ENCODE measurements at regions not wholly inside any gene's neighbourhood (a gene's known extent, or its start where the extent isn't known, plus 50 kb on each side); places are given as distances from the start of the nearest gene placed in this dataset.

DNA sequence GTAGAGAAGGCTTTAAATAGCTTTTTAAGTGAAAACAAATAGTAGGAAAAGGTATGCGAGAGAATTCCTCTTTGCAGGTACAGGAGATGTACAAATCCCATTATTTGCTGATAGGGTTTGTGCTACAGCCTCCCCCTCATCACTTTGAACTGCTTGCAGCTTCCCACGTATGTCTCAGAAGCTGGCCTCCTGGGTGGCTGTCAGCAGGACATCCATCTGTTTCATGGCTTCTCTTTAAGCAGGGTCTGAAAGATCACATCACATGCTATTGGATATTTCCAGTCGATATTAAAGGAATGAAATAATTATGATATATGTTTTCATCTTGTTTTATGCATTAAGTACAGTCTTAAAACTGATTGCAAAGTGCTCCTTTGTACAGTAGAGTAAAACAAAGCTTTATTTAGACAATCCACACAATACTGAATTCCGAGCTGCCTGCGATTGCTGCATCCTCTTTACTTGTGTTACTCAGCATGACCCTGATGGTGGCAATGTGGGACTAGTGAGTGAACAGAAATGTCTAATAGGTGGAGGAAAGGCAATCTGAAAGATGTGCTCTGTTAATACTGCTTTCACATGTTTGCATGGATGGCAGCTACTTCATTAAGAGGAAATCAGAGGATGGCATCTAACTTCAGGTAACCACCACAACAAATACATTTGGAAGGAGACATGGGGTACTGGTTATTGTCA is 930.6 kb upstream of the SEMA6D start:
- Mint-ChIP-seq H3K27ac (no peak overlapping the region), H3K4me3 (no peak overlapping the region), H3K4me1 (no peaks in the 10 kb centered on the region), H3K9me3 (no peaks in the 10 kb centered on the region), H3K27me3 (no peaks in the 10 kb centered on the region)
- ATAC-seq = no peak
- DNase-seq = no peak

DNA sequence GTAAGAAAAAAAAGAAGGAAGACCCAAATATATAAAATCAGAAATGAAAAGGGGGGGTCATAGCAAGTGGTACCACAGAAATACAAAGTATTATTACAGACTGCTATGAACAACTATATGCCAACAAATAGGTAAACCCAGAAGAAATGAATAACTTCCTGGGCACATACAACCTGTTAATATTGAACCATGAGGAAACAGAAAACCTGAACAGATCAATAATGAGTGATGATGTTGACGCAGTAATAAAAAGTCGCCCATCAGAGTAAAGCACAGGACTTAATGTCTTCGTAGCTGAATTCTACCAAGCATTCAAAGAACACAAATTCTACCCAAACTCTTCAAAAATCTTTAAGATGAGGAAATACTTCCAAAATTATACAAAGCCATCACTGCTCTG is 921.6 kb upstream of the SEMA6D start:
- Mint-ChIP-seq H3K9me3 (peaks cover 4 to 7% of the 10 kb centered on the region in 2 donors), H3K4me1 (no peaks in the 10 kb centered on the region), H3K27me3 (no peaks in the 10 kb centered on the region), H3K27ac (no peak overlapping the region), H3K4me3 (no peak overlapping the region)
- ATAC-seq (no peak), DNase-seq (no peak)

DNA sequence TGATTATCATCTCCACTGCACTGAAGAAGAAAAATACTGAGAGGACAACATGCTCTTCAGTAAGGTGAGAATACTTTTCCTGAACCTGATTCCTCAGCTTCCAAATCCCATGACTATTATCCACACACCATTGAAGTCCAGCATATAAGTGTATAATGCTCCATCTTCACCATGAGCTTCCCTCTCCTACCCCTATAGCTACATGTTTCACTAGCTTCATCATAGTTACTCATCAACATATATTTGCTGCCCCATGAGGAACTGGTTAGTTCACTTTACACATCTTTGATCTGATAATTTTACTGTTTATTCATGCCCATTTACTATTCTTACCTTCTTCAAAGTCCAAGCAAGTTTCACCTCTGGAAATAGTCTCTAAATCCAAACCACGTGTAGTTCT is 908.5 kb upstream of the SEMA6D start:
- no peak for ATAC-seq
- DNase-seq = no peak

DNA sequence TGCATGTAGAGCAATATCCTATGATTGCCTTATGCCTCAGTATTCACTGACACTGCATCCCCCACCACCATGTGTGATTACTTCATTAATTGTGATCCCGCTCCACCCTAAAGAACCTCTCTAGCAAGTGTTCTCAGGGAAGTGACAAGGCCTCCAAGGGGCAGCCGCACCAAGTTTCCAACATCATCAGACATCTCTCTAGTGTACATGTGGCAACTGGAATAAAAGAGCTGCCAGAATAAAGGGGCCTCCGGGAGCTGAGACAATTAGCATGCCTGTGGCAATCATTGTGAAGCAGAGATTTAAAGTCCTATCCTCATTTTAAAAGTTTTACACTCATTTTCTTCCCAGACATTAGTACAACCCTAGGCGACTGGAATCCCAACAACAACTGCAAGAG is 902.1 kb upstream of the SEMA6D start:
- no peak overlapping the region for H3K4me3 Mint-ChIP-seq
- no peaks in the 10 kb centered on the region for H3K27me3 Mint-ChIP-seq
- no peak for DNase-seq
- H3K9me3 Mint-ChIP-seq = peaks cover 5 to 16% of the 10 kb centered on the region in 2 donors
- H3K27ac Mint-ChIP-seq = no peak overlapping the region
- no peak for ATAC-seq
- no peaks in the 10 kb centered on the region for H3K4me1 Mint-ChIP-seq

More for the DNA sequence above, 908.5 kb upstream of the SEMA6D start:
- Mint-ChIP-seq H3K4me3 (no peak overlapping the region), H3K27ac (no peak overlapping the region), H3K4me1 (no peaks in the 10 kb centered on the region), H3K9me3 (no peaks in the 10 kb centered on the region), H3K27me3 (no peaks in the 10 kb centered on the region)

DNA sequence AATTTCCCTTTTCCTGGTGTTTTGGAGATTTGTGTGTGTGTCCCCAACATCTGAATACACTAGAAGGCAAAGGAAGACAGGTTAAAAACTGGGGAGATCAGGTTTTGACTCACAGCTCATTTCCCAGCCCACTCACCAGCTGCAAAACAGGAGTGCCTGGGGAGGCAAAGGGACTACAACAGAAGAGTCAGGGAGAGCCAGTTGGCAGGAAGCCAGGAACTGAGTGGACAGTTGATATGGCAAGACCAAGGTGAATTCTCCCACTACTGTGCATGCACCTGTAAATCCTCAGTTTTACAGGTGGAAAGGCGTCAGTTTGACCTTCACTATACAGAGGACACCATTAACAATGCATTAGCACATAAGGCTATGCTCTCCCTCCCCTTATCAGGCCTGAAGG is 901.5 kb upstream of the SEMA6D start:
- Mint-ChIP-seq H3K9me3 (peaks cover 5 to 16% of the 10 kb centered on the region in 2 donors), H3K4me3 (no peak overlapping the region), H3K4me1 (no peaks in the 10 kb centered on the region), H3K27ac (no peak overlapping the region), H3K27me3 (no peaks in the 10 kb centered on the region)
- ATAC-seq = no peak
- no peak for DNase-seq

DNA sequence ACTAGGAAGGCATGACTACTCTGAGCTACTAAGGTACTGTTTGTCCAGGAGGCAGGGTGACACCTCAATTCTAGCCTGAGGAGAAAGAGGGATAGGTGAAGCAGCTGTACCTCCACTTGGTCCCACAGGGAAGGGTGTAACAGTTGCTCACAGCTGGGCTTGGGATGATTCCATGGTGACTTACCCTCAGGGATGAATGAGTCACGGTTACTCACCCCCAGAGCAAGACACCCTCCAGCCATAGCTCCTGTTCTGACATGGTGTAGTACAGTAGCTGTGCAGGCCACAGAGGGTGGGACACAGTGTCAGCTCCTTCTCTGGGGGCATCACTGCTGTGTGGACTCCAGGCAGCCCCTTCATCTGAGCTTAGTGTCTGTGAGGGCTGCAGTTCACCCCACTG is 868.6 kb upstream of the SEMA6D start:
- Mint-ChIP-seq H3K27ac (no peak overlapping the region), H3K27me3 (no peaks in the 10 kb centered on the region), H3K9me3 (peaks cover 4 to 24% of the 10 kb centered on the region in 2 donors), H3K4me1 (no peaks in the 10 kb centered on the region), H3K4me3 (no peak overlapping the region)
- ATAC-seq = no peak
- DNase-seq = no peak

DNA sequence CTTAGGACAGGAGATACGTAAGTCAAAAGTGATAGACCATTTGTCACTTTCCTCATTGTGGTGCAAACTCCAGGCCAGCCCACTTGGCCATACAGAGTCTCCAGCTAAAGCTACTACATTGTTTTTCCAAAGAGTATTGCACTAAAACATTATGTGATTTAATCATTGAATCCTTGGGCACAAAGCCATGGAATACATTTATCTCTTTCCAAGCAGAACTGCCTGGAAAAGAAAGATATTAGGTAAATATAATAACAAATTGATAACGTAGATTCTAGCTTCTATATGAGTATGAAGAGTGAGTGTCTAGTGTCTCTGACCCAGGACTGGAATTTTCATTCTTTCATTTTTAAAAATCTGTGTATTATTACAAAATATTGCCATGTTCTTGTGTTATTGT is 863.7 kb upstream of the SEMA6D start:
- H3K4me3 Mint-ChIP-seq = no peak overlapping the region
- H3K9me3 Mint-ChIP-seq = peaks cover 6 to 8% of the 10 kb centered on the region in 2 donors
- DNase-seq = no peak
- H3K27ac Mint-ChIP-seq = no peak overlapping the region
- H3K4me1 Mint-ChIP-seq = no peaks in the 10 kb centered on the region
- no peaks in the 10 kb centered on the region for H3K27me3 Mint-ChIP-seq
- ATAC-seq = no peak

DNA sequence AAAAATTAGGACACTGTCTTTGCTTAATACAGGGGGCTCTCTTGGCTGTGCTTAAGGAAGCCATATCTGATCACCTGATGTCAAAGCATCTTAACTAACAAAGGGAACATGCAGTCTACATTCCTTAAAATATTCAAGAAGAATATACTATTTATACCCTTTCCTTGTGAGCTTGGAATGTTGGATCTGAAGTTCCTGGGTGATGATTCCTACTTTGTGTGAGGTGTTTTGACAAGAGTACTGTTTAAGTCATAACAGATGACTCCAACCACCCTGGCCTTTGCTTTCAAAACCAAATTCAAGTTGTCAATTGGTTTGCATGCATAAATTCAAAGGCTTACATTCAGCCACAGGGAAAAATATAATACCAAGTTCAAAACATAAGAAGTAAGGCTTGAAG is 862.7 kb upstream of the SEMA6D start:
- Mint-ChIP-seq H3K9me3 (peaks cover under 1 to 8% of the 10 kb centered on the region in 2 donors), H3K4me3 (no peak overlapping the region), H3K4me1 (no peaks in the 10 kb centered on the region), H3K27ac (no peak overlapping the region), H3K27me3 (no peaks in the 10 kb centered on the region)
- ATAC-seq = no peak
- no peak for DNase-seq

DNA sequence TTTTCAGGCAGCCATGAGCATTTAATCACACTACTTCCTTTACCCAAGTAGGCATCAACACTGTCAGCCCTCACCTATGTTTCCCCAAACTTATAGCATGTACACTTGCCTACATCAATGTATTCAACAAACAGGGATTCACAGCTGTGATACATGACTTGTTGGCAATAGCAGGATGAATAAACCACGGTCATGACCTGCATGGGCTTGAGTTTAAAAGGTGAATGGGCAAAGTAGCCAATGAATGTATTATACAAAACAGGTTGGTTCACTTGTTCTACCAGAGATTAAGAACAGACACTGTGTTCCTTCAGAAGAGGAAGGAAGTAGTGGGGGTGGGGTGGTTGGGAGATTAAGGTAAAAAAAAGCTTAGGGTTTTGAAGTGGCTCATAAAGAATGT is 861.9 kb upstream of the SEMA6D start:
- Mint-ChIP-seq H3K4me1 (no peaks in the 10 kb centered on the region), H3K4me3 (no peak overlapping the region), H3K27ac (no peak overlapping the region), H3K27me3 (no peaks in the 10 kb centered on the region), H3K9me3 (peaks cover 0 to 8% of the 10 kb centered on the region in 2 donors)
- ATAC-seq = no peak
- DNase-seq = no peak

DNA sequence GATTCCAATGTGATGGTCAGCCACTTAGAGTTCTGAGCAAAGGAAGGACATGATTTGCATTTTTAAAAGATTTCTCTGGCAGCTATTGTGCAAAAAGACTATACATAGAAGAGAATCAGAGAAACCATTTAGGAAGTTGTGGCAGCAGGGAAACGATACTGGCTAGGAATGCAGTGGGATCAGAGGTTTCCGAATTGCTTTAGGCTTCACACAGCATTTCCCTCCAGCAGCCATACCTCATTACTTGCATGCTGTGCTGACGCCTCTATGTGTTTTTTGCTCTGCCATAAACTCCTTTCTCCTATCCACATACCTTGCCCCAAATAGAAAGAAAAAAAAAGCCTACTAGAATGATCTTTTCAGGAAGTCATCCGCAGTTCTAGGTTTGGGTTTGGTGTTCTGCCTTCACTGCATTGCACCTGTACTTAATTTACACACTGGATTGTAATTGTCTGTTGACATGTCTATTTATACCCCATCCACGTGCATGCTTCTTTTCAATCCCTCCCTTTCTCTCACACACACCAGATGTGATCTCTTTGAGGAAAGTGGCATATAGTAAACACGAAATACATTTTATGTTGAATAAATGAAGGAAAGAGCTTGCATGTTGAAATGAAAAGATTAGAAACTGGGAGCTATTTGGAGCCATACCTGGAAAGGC is 860.3 kb upstream of the SEMA6D start:
- H3K4me3 Mint-ChIP-seq = no peak overlapping the region
- H3K27ac Mint-ChIP-seq = no peak overlapping the region
- no peak for DNase-seq
- peaks cover 1 to 8% of the 10 kb centered on the region in 2 donors for H3K9me3 Mint-ChIP-seq
- no peaks in the 10 kb centered on the region for H3K27me3 Mint-ChIP-seq
- no peak for ATAC-seq
- no peaks in the 10 kb centered on the region for H3K4me1 Mint-ChIP-seq

DNA sequence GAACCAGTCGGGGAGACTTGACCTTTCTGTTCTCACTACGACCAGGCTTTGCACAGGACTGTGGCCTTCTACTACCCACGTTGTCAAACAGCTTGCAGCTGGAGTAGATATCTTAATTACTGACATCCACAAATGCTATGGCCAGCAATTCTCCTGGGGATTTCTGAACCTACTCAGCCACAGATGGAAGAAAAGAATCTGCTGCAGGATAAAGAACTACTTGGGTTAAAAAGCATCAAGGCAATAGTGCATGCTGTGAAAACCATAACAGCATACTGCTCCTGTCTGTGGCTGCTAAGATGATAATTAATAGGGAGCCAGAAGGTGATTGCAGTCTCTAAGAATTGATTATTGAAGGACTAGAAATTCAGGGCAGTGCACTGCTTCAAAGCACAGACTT is 859.2 kb upstream of the SEMA6D start:
- no peaks in the 10 kb centered on the region for H3K4me1 Mint-ChIP-seq
- ATAC-seq (no peak), DNase-seq (no peak)
- no peak overlapping the region for H3K27ac Mint-ChIP-seq
- no peak overlapping the region for H3K4me3 Mint-ChIP-seq
- H3K27me3 Mint-ChIP-seq = no peaks in the 10 kb centered on the region
- H3K9me3 Mint-ChIP-seq = peaks cover 8 to 13% of the 10 kb centered on the region in 2 donors

DNA sequence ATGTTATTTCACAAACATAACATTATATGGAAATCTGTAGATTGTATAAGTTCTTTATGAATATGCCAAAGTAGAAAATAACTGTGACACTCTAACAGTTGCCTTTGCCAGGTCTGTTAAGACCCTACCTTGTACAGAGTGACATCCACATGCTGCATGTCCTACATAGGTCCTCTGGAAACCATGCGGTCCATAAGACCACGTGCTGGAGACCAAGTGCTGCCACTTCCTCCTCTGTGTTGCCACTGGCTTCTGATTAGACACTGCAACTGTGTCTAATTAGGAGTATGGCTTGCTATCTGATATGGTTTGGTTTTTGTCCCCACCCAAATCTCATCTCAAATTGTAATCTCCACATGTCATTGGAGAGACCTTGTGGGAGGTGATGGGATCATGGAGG is 855.5 kb upstream of the SEMA6D start:
- ATAC-seq (no peak), DNase-seq (no peak)
- no peak overlapping the region for H3K27ac Mint-ChIP-seq
- H3K4me3 Mint-ChIP-seq = no peak overlapping the region
- no peaks in the 10 kb centered on the region for H3K27me3 Mint-ChIP-seq
- H3K4me1 Mint-ChIP-seq = no peaks in the 10 kb centered on the region
- H3K9me3 Mint-ChIP-seq = peaks cover 0 to 16% of the 10 kb centered on the region in 2 donors

DNA sequence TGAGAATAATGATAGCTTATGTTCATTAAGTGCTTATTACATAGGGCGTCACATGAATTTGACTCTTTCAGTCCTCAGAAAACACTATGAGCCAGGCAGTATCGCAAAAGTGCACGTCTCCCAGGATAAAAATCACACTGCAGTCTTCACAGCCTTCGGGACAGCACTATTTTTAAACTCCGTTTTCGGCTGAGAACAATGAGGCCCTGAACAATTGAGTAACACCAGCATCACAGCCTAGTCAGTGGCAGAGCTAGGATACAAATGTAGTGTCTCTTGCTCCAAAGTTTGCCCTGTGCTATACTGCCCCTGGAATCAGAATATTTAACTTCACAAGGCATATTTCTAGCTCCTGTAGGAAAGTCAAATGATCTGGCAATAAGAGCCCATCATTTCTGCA is 852.1 kb upstream of the SEMA6D start:
- no peak overlapping the region for H3K27ac Mint-ChIP-seq
- no peak for DNase-seq
- no peak for ATAC-seq
- H3K4me3 Mint-ChIP-seq = no peak overlapping the region
- H3K9me3 Mint-ChIP-seq = peaks cover 4 to 16% of the 10 kb centered on the region in 2 donors
- H3K4me1 Mint-ChIP-seq = no peaks in the 10 kb centered on the region
- no peaks in the 10 kb centered on the region for H3K27me3 Mint-ChIP-seq

DNA sequence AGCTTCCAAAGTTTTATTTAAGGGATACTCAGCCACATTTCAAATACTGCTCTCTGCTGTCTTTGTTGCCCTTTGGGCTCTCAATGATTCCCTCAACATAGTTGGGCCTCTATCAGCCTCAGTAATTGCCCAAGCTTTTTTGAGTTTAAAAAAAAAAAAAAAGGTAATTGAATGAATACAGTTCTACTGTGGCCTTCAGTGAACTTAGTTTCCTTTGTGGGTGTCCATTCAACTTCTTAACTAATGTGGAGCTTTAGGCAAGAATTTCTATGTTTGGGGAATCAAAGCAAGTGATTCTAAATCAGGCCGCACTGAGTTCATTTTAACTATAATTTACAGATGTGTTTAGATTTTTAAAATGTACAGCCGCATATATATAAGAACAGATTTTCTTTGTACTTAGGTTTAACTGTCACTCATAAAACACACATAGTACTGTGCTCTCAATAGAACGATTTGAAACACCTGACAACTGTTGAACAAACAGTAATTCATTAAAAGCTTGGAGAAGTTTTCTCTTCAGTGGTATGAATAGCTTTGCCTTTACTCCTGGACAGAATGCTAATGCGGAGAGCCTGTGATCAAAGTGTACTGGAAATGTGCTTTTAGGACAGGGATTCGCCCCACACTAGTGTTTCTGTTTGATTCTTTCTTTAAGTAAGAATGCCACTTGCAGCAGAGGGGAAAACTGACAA is 844.9 kb upstream of the SEMA6D start:
- Mint-ChIP-seq H3K9me3 (peaks cover 0 to 8% of the 10 kb centered on the region in 2 donors), H3K27ac (no peak overlapping the region), H3K4me1 (no peaks in the 10 kb centered on the region), H3K4me3 (no peak overlapping the region), H3K27me3 (no peaks in the 10 kb centered on the region)
- ATAC-seq (no peak), DNase-seq (no peak)

DNA sequence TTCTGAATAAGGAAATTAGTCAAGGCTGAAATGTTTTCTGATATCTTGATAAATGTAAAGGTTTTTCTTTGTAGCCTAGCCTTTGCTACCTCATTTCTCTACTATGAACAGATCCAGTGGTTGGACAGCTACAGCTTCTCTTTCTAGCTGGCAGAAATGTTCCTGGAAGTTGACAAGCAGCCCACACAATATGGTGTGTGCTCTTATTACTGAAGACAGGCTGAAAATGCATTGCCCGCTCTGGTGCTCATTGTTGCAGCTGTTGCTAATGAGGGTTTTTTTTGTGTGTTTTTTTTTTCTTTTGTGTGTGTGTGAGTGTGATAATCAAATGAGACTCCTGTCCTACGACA is 844.3 kb upstream of the SEMA6D start:
- Mint-ChIP-seq H3K4me1 (no peaks in the 10 kb centered on the region), H3K27me3 (no peaks in the 10 kb centered on the region), H3K4me3 (no peak overlapping the region), H3K9me3 (peaks cover 0 to 6% of the 10 kb centered on the region in 2 donors), H3K27ac (no peak overlapping the region)
- ATAC-seq (no peak), DNase-seq (no peak)

DNA sequence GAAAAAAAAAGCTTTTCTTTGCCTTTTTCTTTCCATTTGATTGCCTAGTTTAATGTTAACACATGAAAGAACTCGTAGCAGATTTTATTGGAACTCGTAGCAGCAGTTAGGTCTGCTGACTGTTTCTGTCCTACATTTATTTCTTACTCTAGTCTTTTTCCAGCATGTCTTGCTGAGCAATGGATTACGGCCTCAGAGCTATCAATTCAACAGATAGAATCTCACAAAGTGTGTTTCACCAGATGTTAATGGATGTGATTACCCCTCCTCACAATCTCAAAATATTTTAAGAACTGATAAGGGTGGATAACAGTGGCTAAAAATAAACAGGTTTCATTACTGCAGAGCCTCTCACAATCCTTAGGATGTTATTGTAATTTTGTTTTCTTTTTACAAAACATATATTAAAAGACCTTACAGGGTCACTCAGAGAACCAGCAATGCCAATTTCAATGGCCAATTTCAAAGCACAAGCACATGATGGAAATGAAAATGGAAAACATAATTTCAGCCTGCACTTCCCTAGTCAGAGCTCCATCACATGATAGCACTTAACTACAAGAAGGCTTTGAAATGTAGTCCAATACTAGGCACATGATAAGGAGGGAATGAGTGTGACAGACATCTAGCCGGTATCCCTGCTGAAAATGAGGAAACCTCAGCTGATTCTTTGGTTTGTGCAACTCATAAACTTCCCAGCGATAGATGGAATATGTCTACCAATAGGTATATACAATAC is 838.1 kb upstream of the SEMA6D start:
- Mint-ChIP-seq H3K27ac (no peak overlapping the region), H3K27me3 (no peaks in the 10 kb centered on the region), H3K4me3 (no peak overlapping the region), H3K9me3 (peaks cover 8 to 15% of the 10 kb centered on the region in 2 donors), H3K4me1 (no peaks in the 10 kb centered on the region)
- ATAC-seq (no peak), DNase-seq (no peak)

Data from stimulated activated naive CD8-positive, alpha-beta T cell treated with anti-CD3 and anti-CD28 coated beads, Interleukin-15, amount 100 ng/mL, for 72 hours (primary cell).